ENCODE measurements at regions not wholly inside any gene's neighbourhood (a gene's known extent, or its start where the extent isn't known, plus 50 kb on each side); places are given as distances from the start of the nearest gene placed in this dataset.

DNA sequence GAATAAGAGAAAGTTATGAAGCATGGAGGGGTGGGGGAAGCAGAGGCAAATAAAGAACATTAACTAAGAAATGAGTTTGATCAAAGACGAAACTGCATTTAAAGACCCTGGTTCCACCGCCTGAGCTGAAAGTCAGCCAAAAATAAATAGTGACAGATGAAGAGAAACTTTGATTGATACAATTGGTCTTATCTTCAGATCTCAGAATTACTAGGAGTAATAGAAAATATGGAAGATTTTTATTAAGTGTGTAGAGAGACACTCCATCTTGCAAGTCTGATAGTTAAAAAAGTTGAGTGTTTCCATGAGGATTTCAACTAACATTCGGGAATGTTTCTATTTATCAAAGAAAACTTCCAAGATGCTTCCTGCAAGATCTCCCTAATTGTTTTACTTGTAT is 418.2 kb upstream of the ADGRL2 start:
- H3K4me3 ChIP-seq (ENCODE audit: low read depth, low read length) = no peak overlapping the region
- no peak for DNase-seq (ENCODE audit: low read depth)

DNA sequence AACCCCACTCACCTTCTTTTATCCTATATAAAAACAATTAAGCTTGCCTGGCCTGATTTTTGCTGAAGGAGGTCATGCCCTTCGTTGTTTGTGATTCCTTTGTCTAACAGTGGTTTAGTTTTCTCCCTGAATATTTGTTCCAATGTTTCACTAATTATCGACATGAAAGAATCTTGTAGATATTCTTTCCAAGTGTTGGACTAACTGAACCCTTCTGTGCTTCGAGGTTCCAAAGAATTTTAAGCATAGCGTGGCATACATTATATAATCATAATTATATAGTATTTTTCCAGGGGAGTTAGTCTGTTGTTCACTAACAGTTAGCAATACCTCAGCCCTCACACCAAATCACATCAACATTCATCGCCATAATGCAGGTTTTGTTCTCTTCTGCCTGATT is 418.9 kb upstream of the ADGRL2 start:
- no peak for DNase-seq (ENCODE audit: low read depth)
- H3K4me3 ChIP-seq (ENCODE audit: low read depth, low read length) = no peak overlapping the region

DNA sequence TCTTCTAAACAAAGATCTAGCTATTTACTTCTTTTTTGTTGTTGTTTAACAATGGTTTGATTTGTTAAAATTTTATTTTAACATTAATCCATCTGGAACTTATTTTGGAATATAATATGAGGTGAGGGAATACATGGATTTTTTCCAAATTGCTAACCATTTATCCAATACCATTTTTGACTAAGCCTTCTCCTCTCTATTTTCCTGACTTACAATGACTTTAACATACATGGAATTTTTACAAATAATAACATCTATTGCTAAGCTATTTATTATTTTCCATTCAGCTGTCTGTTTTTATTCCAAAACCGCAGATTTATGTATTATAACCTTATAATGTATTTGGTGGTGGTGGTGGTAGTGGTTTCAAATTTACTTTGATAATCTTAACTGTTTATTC is 420.3 kb upstream of the ADGRL2 start:
- DNase-seq (ENCODE audit: low read depth) = no peak
- no peak overlapping the region for H3K4me3 ChIP-seq (ENCODE audit: low read depth, low read length)

DNA sequence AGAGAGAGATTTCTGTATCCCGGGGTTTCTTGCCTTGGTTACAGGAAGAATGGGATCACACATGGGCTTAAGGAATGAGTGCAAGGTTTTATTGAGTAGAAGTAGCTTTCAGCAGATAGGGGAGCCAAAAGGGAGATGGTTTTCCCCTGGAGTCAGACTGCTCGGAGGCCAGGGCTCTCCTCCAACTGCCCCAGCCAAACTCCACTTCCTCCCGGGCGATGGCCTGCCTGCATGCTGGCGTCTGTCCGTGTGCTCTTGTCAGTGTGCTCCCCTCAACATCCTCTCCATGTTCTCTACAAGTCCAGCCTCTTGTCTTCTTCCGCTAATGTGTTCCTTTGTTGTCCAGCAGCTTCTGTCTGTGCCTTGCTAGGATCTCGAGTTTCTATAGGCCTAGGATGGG is 421.3 kb upstream of the ADGRL2 start:
- no peak overlapping the region for H3K4me3 ChIP-seq (ENCODE audit: low read depth, low read length)
- DNase-seq (ENCODE audit: low read depth) = no peak

DNA sequence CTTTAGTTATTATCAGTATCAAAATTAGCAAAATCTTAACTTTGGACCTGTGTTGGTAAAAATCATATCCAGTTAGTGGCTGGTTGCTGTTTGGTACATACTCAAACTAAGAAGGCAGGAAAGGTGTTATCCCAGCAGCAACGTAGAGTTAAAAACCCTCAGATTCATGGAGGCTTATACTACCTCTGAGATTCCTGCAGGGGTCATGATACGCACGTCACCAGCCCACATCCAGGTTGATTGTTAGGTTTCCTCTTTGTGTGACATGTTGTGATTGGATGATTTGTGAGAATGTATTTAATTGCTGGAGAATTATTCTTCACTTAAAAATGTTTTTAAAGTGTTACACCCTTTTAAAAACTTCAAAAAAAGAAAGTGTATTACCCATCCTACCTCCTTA is 423.3 kb upstream of the ADGRL2 start:
- DNase-seq (ENCODE audit: low read depth) = no peak
- H3K4me3 ChIP-seq (ENCODE audit: low read depth, low read length) = no peak overlapping the region

DNA sequence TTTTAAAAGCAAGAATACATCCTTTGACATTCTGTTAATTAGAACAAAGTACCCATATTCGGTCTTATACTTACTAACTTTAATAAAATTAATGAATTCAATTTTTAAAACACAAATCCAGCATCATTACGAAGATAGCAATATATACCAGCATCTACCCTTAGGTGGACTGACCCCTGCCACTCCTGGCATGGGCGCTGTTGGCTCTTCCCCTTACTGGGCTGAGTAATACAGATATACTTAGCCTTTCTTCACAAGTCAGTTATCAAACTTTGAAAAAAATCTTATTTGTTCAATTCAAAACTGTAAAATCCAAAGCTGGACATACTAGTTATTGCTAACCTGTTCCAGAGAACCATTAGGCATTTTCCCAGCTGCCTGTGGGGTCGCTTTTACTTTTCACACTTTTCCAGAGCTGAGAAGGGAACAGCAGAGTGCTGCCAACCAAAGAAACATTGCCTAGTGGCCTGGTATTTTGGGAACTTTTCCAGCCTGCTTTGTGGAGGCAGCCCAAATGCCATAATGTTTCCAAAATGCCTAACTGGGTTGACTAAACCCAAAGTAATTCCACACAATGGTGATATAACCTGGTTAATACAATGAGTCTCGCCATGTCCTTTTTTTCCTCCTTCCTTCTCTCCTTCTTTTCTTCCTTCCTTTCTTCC is 424.7 kb upstream of the ADGRL2 start:
- no peak for DNase-seq (ENCODE audit: low read depth)
- H3K4me3 ChIP-seq (ENCODE audit: low read depth, low read length) = no peak overlapping the region

DNA sequence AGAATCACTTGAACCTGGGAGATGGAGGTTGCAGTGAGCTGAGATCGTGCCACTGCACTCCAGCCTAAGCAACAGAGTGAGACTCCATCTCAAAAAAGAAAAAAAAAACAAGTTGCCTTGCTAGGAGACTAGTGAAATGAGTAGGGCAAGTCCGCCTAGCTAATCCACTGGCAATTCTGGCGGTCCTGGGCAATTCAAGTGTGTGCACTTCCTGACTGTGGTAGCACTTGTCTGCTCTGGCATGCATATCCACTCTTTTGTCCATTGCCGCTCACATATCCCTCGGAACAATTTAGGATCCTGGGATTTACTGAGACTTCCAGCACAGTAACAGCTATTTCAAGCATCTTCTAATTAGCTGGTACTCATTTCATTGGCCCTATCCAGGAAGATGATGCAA is 426.3 kb upstream of the ADGRL2 start:
- H3K4me3 ChIP-seq (ENCODE audit: low read depth, low read length) = no peak overlapping the region
- DNase-seq (ENCODE audit: low read depth) = no peak

DNA sequence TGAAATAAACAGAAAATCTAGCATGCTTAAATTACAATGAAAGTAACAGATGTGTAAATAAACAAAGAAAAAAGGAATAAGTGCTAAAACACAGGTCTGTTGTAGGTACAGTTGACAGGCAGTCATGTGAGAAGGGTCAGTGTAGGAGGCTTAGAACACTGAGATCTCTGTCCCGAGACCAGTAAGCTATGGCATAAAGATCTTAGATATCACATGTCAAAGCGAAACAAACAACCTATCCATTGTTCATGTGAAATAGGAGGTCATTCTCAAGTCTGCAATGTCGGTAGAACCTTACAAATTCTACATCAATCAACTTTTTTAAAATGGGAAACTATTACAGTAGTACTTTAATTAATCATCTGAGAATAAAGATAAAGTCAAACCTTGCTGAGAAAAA is 428.9 kb upstream of the ADGRL2 start:
- DNase-seq (ENCODE audit: low read depth) = no peak
- no peak overlapping the region for H3K4me3 ChIP-seq (ENCODE audit: low read depth, low read length)

DNA sequence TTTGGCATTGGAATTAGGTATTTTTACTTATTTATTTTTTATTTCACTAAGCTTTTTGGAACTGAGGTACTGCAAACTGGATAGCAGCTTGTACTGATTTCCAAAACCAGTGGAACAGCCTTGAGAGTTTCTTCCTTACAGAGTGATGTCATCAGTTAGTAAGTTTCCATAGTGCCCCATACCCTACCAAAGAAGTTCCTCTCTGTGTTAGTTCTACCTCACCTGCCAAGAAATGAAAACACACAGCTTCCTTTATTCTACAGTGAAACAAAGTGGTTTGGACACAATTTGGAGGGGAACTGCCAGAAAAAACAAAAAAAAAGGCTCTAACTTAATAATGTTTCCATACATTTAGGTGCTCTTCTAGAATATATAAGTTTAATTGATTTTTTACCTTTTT is 430.9 kb upstream of the ADGRL2 start:
- DNase-seq (ENCODE audit: low read depth) = no peak
- no peak overlapping the region for H3K4me3 ChIP-seq (ENCODE audit: low read depth, low read length)

DNA sequence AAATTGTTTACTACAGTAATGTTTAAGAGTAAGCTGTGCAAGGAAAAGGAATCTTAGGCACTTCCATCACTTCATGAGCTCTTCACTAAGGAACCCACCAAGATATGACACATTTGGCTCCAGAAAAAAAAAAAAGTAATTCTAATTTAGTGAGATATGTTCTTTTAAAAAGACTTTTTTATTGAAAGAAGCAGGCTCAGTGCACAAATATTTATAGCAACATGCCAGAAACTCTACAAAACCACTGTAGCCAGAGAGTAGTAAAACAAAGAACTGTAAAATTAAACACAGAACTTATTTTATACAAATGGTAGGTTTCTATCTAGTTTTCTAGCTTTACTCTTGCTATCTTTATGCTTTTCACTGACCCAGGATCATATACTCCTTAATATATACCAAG is 434.6 kb upstream of the ADGRL2 start:
- no peak overlapping the region for H3K4me3 ChIP-seq (ENCODE audit: low read depth, low read length)
- DNase-seq (ENCODE audit: low read depth) = no peak

DNA sequence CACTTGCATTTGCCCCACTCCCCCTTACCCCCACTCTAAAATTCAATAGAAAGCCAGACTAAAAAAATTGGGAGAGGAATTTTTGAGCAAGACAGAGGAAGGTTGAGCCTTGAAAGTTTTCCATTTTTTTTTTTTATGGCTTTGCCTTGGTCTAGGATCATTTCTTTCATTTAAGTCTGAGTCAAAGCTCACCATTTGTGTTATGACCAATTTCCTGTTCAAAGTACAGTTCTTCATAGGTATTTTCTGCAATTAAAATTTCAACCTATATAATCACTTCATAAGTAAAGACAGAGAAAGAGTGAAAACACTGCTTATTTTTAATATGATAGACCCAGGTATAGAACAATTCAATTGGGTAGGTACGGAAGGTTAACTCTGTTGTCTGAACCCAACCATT is 436.6 kb upstream of the ADGRL2 start:
- no peak overlapping the region for H3K4me3 ChIP-seq (ENCODE audit: low read depth, low read length)
- DNase-seq (ENCODE audit: low read depth) = no peak

DNA sequence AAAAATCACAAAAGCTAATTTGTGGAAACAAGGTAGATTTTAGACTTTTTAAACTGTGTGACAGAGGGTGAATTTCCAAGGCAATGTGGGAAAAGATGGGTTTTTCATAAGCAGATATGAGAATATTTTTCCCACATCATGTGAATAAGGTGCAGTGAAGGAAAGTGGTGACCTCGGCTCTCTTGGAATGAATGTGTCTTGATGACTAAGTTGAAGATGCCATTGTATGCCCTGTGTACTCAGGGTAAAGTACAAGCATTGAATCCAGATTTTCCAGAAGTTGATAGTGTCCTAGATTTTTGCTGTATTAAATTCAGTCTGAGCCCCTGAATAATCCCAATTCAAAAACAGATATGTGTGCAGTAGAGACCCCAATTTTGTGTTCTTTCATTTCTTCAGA is 442.6 kb upstream of the ADGRL2 start:
- no peak for DNase-seq (ENCODE audit: low read depth)
- no peak overlapping the region for H3K4me3 ChIP-seq (ENCODE audit: low read depth, low read length)

DNA sequence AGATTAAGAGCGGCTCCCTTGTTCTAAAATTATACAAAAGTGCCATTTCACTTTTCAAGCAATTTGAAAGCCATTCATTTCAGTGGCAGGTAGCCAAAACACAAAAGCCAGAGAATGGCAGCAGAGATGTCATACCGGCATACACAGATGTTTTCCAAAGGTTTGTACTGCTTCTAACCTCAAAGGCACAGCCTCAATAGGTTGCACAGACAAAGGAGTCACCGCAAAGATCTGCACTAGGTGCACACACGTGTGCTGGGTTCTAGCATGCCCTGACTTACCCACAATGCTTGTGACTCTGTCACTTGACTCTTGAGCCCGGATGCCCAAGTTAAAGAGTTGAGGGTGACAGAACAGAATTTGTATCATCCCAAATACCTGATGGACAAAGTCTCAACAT is 448.9 kb upstream of the ADGRL2 start:
- DNase-seq (ENCODE audit: low read depth) = no peak
- H3K4me3 ChIP-seq (ENCODE audit: low read depth, low read length) = no peak overlapping the region

DNA sequence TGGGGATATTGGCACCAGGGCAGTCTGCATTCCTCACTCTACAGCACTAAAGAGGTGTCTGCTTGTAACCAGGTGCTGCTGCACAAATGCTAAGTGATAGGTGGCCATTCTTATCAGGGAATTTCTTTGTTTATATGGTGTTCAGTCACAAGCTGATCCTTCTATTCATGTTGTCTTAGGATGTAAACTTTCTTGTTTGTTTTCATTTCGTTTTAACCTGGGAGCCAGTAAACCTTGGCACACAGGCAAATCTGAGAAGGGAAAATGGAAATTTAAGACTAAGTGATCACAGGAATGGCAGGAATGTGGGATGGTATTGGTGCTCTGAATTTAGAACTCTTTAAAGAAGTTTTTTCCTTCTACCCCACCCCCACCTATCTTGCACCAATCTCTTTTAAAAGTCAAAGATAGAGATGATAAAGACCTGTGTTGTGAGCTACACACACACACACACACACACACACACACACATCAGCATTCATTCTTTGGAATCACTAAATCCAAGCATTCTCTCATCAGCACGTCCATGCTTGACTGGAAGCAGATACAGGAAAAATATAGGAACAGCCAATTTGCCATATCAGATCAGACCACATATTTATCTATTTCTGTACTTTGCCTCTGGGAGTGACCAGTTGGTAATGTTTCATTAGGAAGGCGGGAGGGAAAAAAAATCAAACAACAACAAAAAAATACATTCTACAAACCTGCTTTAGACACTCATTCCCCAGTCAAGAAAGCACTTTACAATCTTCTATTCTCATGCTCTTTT is 451.4 kb upstream of the ADGRL2 start:
- H3K4me3 ChIP-seq (ENCODE audit: low read depth, low read length) = no peak overlapping the region
- no peak for DNase-seq (ENCODE audit: low read depth)

DNA sequence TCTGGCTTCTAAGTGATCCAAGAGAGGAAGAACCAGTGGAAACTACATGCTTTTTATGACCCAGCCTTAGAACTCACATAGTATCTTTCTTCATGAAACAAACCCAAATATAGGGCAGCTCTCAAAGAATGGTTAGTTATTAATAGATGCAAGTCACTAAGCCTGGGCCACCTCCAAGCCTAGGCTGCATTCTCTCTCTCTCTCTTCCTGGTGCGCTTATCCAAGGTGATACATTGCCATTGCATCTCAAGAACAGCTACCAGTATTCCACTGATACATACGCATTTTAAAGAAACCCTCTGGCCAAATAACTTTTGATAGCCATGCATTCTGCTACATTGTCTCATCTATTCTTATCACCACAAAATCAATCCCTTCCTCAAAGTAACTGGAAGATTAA is 455.6 kb upstream of the ADGRL2 start:
- no peak overlapping the region for H3K4me3 ChIP-seq (ENCODE audit: low read depth, low read length)
- DNase-seq (ENCODE audit: low read depth) = no peak

DNA sequence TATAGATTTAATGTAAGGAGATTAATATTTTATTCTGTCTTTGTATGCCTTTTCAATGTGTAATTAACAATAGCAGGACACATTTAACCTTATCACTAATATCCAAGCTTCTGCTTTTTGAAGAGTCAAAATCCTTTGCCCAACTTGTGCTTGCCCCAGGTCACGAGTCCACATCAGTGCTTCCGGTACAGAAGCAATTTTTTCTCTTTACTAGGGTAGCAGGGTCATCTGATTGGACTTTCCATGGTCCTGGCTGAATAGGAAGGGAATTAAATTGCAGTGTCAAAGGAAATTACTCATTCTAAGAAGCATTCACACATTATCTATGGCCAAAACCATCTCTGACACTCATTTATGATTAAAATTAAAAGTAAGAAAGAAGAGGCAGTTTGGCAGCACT is 460.5 kb upstream of the ADGRL2 start:
- DNase-seq (ENCODE audit: low read depth) = no peak
- no peak overlapping the region for H3K4me3 ChIP-seq (ENCODE audit: low read depth, low read length)

DNA sequence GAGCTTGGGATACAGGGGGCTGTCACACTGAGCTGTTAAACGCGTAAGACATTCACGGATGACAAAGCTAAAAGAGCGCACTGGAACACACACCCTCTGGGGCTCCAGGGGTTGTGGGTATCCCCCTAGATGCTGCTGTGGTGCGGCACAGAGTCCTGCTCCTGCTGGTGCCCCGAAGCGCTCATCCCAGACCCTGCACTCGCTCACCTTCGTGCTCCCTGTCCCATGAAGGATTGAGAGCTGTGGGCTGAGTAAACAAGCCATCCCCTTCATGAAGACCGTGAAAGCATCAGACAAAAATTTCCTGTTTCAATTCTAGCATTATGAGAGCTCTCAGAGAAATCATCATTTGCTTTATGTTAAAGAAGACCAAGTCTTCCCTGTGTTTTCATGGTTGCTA is 463.5 kb upstream of the ADGRL2 start:
- no peak for DNase-seq (ENCODE audit: low read depth)
- H3K4me3 ChIP-seq (ENCODE audit: low read depth, low read length) = no peak overlapping the region

DNA sequence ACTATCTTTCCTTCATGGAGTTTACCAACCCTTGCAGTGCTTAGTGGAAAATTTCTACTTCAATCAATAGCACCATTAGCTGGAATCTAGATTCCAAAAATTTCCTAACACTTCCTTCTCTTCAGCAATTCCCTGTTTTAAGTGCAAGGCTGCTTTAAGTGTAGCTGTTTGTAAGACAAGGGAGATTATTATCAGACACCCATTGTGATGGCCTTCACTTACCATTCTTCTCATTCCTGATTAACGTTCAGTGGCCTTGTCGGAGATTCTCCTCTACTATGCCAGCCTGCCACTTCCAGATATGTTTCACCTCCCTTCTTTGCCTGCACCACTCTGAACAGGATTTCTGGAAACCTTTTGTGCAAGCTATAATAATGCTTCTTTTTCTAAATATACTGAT is 464.9 kb upstream of the ADGRL2 start:
- no peak for DNase-seq (ENCODE audit: low read depth)
- H3K4me3 ChIP-seq (ENCODE audit: low read depth, low read length) = no peak overlapping the region

DNA sequence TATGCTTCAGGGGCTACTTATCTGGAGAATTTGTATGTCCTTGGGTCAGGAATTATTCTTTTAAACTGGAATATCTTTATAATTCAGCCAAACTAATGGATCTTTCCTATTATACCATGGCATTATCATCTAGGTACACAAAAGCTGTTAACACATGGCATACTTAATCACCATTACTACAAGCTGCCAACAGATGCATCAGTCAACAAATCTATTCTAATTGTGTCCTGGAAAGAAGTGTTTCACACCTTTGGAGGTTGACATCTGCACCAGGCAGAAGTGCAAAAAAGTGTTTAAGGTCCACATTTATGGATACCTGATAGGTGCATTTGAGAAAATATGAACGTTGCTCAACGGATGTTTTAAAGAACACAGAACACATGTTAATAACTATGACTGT is 470.2 kb upstream of the ADGRL2 start:
- no peak overlapping the region for H3K4me3 ChIP-seq (ENCODE audit: low read depth, low read length)
- no peak for DNase-seq (ENCODE audit: low read depth)

DNA sequence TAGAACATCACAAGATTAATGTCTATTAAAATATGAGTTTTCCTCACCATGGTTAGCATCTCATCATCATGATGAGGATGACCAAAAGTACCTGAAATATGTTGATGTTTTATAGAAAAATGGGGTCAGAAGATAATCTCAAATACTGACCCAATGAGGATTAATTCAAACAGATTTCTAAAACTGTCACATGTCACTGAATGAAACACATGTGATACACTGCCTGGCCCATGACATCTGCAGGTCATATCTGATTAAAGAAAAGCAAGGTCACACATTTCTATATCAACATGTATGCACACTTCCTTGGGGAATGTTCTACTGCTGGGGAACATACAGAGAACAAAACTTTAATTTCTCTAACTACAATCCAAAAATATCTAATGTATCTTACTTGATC is 470.6 kb upstream of the ADGRL2 start:
- no peak overlapping the region for H3K4me3 ChIP-seq (ENCODE audit: low read depth, low read length)
- no peak for DNase-seq (ENCODE audit: low read depth)

DNA sequence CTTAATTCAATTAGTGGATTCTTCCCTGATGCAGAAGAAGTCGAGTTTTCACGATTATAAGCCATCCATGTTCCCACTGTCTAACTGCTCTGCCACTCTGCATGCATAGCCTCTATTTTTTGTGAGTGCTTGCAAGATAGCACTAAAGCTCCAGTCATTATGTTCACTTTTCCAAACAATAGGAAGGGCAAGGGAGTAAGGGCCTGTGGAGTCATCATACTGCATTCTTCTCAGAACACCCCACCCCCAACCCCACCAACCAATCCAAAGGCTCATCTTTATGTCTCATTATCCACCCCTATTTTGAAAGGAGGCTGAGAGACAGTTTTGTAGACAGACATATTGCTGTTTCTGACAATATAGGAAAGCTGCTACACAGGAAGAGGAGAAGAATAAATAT is 471.7 kb upstream of the ADGRL2 start:
- H3K4me3 ChIP-seq (ENCODE audit: low read depth, low read length) = no peak overlapping the region
- DNase-seq (ENCODE audit: low read depth) = no peak

Data from skeletal muscle cell (primary cell).